Testis (tissue), 2 donors: ENCODE measurements at regions not wholly inside any gene's neighbourhood (a gene's known extent, or its start where the extent isn't known, plus 50 kb on each side); places are given as distances from the start of the nearest gene placed in this dataset.

Source experiments
- CTCF ChIP-seq, 3 experiments: fragments of 450-650 bp in 2 of 3; fragments of 200-600 bp in 1 of 3; sonication (generic) in 1 of 3; IDR thresholded peaks; one replicate each; pipeline ENCODE4 v1.5.1; 2016 to 2019; ENCODE audit warnings: antibody characterized with exemption in 3 of 3, mild to moderate bottlenecking in 2 of 3, moderate library complexity in 1 of 3
- POLR2A ChIP-seq: fragments of 450-650 bp; IDR thresholded peaks from one replicate; pipeline ENCODE4 v1.6.1; 2017; ENCODE audit warnings: antibody characterized with exemption, mild to moderate bottlenecking, moderate library complexity

GRCh38 chr12:17528394-17528793 is 561.6 kb downstream of the RERGL start:
- TF ChIP-seq CTCF (IDR thresholded peaks at IDR 0.05) (no peak), POLR2A (no peak)
